GM23338 (cell line): ENCODE measurements at regions not wholly inside any gene's neighbourhood (a gene's known extent, or its start where the extent isn't known, plus 50 kb on each side); places are given as distances from the start of the nearest gene placed in this dataset.

ENCODE experiments used
- CREB1 ChIP-seq: fragments of 250-450 bp; sonication (Bioruptor Pico); IDR thresholded peaks from 2 replicates; pipeline ENCODE4 v1.5.0; 2020; ENCODE audit warnings: low read depth, mild to moderate bottlenecking, moderate library complexity
- CTCF ChIP-seq, 2 experiments: fragments of 200-600 bp in 1 of 2; sonication (generic) in 1 of 2; conservative IDR thresholded peaks; 2 replicates each; pipeline versions ENCODE4 v1.5.1 to v1.6.1; 2016 to 2017; ENCODE audit warnings: antibody characterized with exemption in 2 of 2, low read depth in 2 of 2, mild to moderate bottlenecking in 2 of 2, moderate library complexity in 1 of 2
- EZH2 ChIP-seq: fragments of 200-600 bp; sonication (generic); IDR thresholded peaks from one replicate; pipeline ENCODE4 v1.8.0; 2017; ENCODE audit warnings: antibody characterized with exemption, mild to moderate bottlenecking, low read depth; ENCODE audit not compliant: unreplicated experiment
- EZH2phosphoT487 ChIP-seq: fragments of 200-600 bp; sonication (generic); IDR thresholded peaks from one replicate; pipeline ENCODE4 v1.8.1; 2018; ENCODE audit warnings: antibody characterized with exemption; ENCODE audit not compliant: unreplicated experiment
- POLR2AphosphoS5 ChIP-seq: IDR thresholded peaks from 2 replicates; pipeline ENCODE4 v1.6.1; 2016; ENCODE audit warnings: antibody characterized with exemption, low read depth
- STAT1 ChIP-seq: IDR thresholded peaks from one replicate; pipeline ENCODE4 v1.6.1; 2016; ENCODE audit warnings: antibody characterized with exemption; ENCODE audit not compliant: unreplicated experiment
- TF ChIP-seq, protein P1 (sequence below): IDR thresholded peaks from 2 replicates; pipeline ENCODE4 v1.6.1; 2016; ENCODE audit warnings: antibody characterized with exemption
- TF ChIP-seq, protein P2 (sequence below): IDR thresholded peaks from one replicate; pipeline ENCODE4 v1.6.1; 2018; ENCODE audit warnings: antibody characterized with exemption; ENCODE audit not compliant: unreplicated experiment

GRCh38 chr2:30366199-30366691 lies 80.8 kb upstream of the LCLAT1 start:
- no peak for TF ChIP-seq CTCF (conservative IDR thresholded peaks at IDR 0.05; ENCODE audit: low read depth in 2 of 2)
- TF ChIP-seq EZH2phosphoT487: no peak
- no peak for TF ChIP-seq STAT1
- no peak for TF ChIP-seq EZH2
- TF ChIP-seq, protein P1, sequence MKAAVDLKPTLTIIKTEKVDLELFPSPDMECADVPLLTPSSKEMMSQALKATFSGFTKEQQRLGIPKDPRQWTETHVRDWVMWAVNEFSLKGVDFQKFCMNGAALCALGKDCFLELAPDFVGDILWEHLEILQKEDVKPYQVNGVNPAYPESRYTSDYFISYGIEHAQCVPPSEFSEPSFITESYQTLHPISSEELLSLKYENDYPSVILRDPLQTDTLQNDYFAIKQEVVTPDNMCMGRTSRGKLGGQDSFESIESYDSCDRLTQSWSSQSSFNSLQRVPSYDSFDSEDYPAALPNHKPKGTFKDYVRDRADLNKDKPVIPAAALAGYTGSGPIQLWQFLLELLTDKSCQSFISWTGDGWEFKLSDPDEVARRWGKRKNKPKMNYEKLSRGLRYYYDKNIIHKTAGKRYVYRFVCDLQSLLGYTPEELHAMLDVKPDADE: no peak
- TF ChIP-seq, protein P2, sequence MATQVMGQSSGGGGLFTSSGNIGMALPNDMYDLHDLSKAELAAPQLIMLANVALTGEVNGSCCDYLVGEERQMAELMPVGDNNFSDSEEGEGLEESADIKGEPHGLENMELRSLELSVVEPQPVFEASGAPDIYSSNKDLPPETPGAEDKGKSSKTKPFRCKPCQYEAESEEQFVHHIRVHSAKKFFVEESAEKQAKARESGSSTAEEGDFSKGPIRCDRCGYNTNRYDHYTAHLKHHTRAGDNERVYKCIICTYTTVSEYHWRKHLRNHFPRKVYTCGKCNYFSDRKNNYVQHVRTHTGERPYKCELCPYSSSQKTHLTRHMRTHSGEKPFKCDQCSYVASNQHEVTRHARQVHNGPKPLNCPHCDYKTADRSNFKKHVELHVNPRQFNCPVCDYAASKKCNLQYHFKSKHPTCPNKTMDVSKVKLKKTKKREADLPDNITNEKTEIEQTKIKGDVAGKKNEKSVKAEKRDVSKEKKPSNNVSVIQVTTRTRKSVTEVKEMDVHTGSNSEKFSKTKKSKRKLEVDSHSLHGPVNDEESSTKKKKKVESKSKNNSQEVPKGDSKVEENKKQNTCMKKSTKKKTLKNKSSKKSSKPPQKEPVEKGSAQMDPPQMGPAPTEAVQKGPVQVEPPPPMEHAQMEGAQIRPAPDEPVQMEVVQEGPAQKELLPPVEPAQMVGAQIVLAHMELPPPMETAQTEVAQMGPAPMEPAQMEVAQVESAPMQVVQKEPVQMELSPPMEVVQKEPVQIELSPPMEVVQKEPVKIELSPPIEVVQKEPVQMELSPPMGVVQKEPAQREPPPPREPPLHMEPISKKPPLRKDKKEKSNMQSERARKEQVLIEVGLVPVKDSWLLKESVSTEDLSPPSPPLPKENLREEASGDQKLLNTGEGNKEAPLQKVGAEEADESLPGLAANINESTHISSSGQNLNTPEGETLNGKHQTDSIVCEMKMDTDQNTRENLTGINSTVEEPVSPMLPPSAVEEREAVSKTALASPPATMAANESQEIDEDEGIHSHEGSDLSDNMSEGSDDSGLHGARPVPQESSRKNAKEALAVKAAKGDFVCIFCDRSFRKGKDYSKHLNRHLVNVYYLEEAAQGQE: no peak
- TF ChIP-seq POLR2AphosphoS5: no peak
- no peak for TF ChIP-seq CREB1 (CRISPR knock-in tag)
